ENCODE measurements at regions not wholly inside any gene's neighbourhood (a gene's known extent, or its start where the extent isn't known, plus 50 kb on each side); places are given as distances from the start of the nearest gene placed in this dataset.

DNA sequence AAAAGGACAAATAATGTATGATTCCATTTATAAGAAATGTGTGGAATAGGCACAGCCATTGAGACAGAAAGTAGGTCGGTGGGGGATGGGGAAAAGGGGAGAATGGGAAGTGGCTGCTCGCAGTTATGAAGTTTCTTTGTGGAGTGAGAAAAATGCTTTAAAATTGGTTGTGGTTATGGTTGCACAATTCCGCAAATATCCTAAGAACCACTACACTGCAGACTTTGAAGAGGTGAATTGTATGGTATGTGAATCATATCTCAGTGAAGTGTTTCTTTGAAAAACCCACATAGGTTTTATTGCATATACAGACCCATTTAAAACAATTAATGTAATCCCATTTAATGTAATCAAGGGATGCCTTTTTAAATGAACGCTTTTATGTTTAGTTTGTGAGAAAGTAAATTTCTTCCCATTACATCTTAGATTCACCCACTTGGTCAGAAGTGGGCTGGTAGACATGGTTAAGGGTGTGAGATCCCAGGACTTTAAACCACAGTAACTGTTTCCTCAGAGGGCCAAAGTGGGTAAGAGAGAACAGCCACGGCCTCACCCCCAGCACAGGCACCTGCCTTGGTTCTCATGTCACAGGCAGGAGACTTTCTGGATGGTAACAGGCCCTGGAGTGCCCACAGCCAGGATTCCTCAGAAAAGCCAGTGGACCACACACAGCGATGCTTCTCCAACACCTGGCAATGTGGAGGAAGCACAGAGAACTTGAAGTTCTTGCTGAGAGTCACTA is 119.3 kb upstream of the GJB6 start:
- no peak overlapping the region for H3K27ac ChIP-seq (ENCODE audit: low read depth, low read length)
- H3K27me3 ChIP-seq (ENCODE audit: control insufficient read depth, insufficient read depth, low read length): no peaks in the 10 kb centered on the region
- H3K4me1 ChIP-seq (ENCODE audit: control insufficient read depth, insufficient read depth, low read length): peaks cover 6% of the 10 kb centered on the region
- no peak for DNase-seq (ENCODE audit: low read depth in 4 of 6, low spot score in 6 of 6)
- no peak overlapping the region for H3K4me3 ChIP-seq (ENCODE audit: low read depth, low read length)
- no peaks in the 10 kb centered on the region for H3K9me3 ChIP-seq (ENCODE audit: control insufficient read depth, insufficient read depth, low read length)
- 92% methylated on average over 4 of the region's 6 CpGs for WGBS (ENCODE audit: insufficient coverage)
- no peaks in the 10 kb centered on the region for H3K36me3 ChIP-seq (ENCODE audit: control insufficient read depth, insufficient read depth, low read length)

DNA sequence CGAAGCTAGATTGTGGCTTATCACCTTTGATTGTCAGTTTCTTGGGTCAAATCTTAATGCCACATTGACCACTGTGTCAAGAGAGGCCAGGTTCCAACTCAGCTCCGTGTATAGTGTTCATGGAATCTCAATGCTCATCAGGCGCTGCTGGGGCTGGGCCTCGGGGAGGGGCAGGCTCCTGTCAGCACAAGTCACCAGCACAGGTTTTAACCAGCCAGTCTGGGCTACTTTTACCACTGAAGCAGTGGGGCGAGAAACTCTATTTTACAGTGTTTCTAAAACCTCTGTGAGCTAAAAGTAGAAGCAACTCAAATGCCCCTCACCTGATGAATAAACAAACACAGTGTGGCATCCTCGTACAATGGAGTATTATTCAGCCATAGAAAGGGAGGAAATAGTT is 118.7 kb upstream of the GJB6 start:
- no peak for DNase-seq (ENCODE audit: low read depth in 4 of 6, low spot score in 6 of 6)
- H3K27me3 ChIP-seq (ENCODE audit: control insufficient read depth, insufficient read depth, low read length): no peaks in the 10 kb centered on the region
- no peaks in the 10 kb centered on the region for H3K9me3 ChIP-seq (ENCODE audit: control insufficient read depth, insufficient read depth, low read length)
- H3K27ac ChIP-seq (ENCODE audit: low read depth, low read length): no peak overlapping the region
- no peaks in the 10 kb centered on the region for H3K36me3 ChIP-seq (ENCODE audit: control insufficient read depth, insufficient read depth, low read length)
- WGBS (ENCODE audit: insufficient coverage): 77% methylated on average over 5 of the region's 6 CpGs
- H3K4me1 ChIP-seq (ENCODE audit: control insufficient read depth, insufficient read depth, low read length): peaks cover 6% of the 10 kb centered on the region
- no peak overlapping the region for H3K4me3 ChIP-seq (ENCODE audit: low read depth, low read length)

DNA sequence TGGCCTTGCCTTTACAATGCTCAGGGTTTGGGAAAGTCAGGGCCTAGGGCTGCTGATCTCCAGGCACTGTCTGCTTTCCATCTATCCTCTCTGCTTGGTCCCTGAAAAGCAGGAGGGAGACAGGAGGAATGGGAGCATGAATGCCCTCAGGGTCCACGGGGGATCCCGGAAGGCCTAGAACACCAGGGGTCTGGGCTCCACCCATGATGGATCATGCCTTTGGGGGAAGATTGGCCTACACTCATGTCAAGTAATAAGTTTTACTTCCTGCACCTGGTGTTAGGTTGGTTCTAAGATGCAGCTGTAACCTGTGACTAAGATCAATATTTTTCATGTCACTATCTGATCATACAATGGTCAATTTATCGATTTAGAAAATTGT is 118.3 kb upstream of the GJB6 start:
- Histone ChIP-seq H3K27me3 (ENCODE audit: control insufficient read depth, insufficient read depth, low read length) (no peaks in the 10 kb centered on the region), H3K4me3 (ENCODE audit: low read depth, low read length) (no peak overlapping the region), H3K4me1 (ENCODE audit: control insufficient read depth, insufficient read depth, low read length) (peaks cover 6% of the 10 kb centered on the region), H3K27ac (ENCODE audit: low read depth, low read length) (peak overlapping the region; percentile 62), H3K36me3 (ENCODE audit: control insufficient read depth, insufficient read depth, low read length) (no peaks in the 10 kb centered on the region), H3K9me3 (ENCODE audit: control insufficient read depth, insufficient read depth, low read length) (no peaks in the 10 kb centered on the region)
- DNase-seq (ENCODE audit: low read depth in 4 of 6, low spot score in 6 of 6): no peak
- WGBS (ENCODE audit: insufficient coverage): 92% methylated on average over 3 of the region's 3 CpGs

DNA sequence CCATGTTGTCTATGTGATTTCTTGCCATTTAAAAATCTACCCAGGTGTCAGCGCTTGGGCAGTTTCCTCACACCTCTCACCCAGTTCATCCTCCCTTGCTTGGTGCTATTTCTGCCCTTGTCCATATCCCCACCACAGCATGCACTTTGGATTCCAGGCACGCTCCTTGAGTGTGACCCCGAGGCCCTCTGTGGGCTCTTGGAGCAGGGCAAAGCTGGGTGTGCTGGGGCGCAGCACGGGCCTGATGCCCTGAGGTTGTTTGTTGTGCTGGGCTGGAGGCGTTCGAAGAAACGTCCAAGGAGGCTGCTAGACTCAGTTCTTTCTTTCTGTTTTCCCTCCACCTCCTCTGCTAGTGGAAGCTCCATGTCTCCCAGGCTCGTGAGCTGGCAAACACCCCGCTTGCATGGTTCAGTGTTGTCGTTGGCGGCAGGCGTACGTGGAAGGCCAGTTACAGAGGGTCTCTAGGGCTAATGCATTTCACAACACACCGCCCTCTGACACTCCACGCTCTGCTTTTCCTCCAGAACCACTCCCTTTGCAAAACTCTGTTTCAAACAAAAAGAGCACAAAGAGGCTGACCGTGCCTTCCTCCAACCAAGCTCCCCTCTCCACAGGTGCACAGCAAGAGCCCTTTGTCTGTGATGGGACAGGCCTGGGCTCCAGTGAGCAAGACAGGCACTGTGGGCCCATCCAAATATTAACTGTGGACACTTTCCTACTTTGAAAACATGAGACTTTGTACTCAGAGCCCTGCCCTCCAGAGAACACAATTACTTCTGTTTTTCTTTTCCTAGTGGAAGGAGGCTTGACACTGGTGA is 117.7 kb upstream of the GJB6 start:
- DNase-seq (ENCODE audit: low read depth in 4 of 6, low spot score in 6 of 6): peak in 1 of 6 donors; percentile 80
- Histone ChIP-seq H3K4me1 (ENCODE audit: control insufficient read depth, insufficient read depth, low read length) (peaks cover 6% of the 10 kb centered on the region), H3K9me3 (ENCODE audit: control insufficient read depth, insufficient read depth, low read length) (no peaks in the 10 kb centered on the region), H3K36me3 (ENCODE audit: control insufficient read depth, insufficient read depth, low read length) (no peaks in the 10 kb centered on the region), H3K4me3 (ENCODE audit: low read depth, low read length) (no peak overlapping the region), H3K27ac (ENCODE audit: low read depth, low read length) (peak overlapping the region; percentile 62), H3K27me3 (ENCODE audit: control insufficient read depth, insufficient read depth, low read length) (no peaks in the 10 kb centered on the region)
- WGBS (ENCODE audit: insufficient coverage): 57% methylated on average over 12 of the region's 17 CpGs

DNA sequence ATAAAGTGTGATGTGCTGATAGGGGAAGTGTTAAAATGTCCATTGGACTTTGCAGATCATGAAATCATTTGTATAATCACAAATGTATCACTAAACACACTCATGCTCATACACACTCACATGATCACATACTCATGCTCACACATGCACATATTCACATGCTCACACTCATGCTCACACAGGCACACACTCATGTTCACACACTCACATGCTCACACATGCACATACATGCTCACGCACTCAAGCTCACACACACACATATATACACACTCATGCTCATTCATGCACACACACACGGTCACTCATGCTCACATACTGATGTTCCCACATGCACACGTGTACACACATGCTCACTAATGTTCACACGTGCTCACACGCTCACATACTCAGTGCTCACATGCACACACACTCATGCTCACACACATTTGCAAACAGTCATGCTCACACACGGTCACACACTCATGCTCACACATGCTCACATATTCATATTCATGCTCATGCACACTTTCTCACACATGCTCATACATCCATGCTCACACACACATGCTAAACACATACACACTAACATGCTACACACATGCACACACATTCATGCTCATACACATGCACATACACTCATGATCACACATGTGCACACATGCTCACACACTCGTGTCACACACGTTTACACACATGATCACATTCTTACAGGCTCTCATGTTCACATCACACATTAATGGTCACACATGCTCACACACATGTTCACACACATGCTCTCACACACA is 116.7 kb upstream of the GJB6 start:
- no peaks in the 10 kb centered on the region for H3K27me3 ChIP-seq (ENCODE audit: control insufficient read depth, insufficient read depth, low read length)
- DNase-seq (ENCODE audit: low read depth in 4 of 6, low spot score in 6 of 6): no peak
- no peaks in the 10 kb centered on the region for H3K36me3 ChIP-seq (ENCODE audit: control insufficient read depth, insufficient read depth, low read length)
- no peak overlapping the region for H3K4me3 ChIP-seq (ENCODE audit: low read depth, low read length)
- H3K4me1 ChIP-seq (ENCODE audit: control insufficient read depth, insufficient read depth, low read length): peaks cover 6% of the 10 kb centered on the region
- peak overlapping the region; percentile 62 for H3K27ac ChIP-seq (ENCODE audit: low read depth, low read length)
- no peaks in the 10 kb centered on the region for H3K9me3 ChIP-seq (ENCODE audit: control insufficient read depth, insufficient read depth, low read length)
- WGBS (ENCODE audit: insufficient coverage): 96% methylated on average over 8 of the region's 8 CpGs

DNA sequence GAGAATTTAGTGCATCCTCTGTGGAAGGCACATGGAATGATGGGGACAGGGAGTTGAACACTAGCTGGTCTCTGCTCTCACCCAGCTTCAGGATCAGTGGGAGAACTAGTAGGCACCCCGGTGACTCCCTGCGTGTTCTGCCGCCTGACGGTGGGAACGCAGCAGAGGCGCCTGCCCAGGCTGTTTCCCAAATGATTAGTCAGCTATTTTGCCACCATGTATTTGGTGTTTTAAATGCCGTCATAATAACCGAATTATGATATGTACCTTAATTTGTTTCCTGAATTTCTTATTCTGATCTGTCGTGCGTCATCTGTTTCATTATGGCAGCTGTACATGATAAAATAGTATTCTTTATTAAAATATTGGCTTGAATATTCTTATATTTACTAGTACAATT is 115.9 kb upstream of the GJB6 start:
- DNase-seq (ENCODE audit: low read depth in 4 of 6, low spot score in 6 of 6): no peak
- WGBS (ENCODE audit: insufficient coverage): 100% methylated on average over 1 of the region's 10 CpGs
- Histone ChIP-seq H3K9me3 (ENCODE audit: control insufficient read depth, insufficient read depth, low read length) (no peaks in the 10 kb centered on the region), H3K27me3 (ENCODE audit: control insufficient read depth, insufficient read depth, low read length) (no peaks in the 10 kb centered on the region), H3K36me3 (ENCODE audit: control insufficient read depth, insufficient read depth, low read length) (no peaks in the 10 kb centered on the region), H3K4me3 (ENCODE audit: low read depth, low read length) (no peak overlapping the region), H3K27ac (ENCODE audit: low read depth, low read length) (no peak overlapping the region), H3K4me1 (ENCODE audit: control insufficient read depth, insufficient read depth, low read length) (peaks cover 6% of the 10 kb centered on the region)

DNA sequence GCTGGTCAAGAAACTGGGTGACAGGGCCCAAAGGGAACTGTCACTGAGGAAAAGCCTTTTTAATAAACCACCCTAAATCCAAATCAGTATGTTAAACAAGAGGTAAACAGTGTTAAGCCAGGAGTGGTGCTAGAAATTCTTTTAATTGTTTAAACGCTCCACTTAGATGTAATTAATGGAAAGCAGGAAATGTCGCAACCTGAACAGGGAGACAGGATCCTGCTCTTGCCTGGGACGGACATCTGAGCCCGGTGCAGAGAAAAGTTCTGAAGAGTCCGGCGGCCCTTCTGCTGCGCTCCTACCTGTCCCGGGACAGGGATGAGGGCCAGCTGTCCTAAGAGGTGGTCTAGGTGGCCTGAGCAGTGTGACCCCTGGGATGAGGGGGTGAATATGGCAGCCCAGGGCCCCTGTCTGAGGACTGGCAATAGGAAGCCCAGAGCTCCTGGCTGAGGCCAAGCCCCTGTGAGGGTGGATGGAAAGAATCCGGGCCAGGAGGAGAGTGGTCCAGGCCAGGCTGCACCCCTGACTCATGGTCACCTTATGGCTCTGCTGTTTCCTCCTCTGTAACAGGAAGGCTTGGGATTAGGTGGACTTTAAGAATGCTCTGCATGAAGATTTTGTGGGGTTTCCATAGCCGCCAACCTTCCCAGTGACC is 112.8 kb upstream of the GJB6 start:
- DNase-seq (ENCODE audit: low read depth in 4 of 6, low spot score in 6 of 6): no peak
- 89% methylated on average over 9 of the region's 10 CpGs for WGBS (ENCODE audit: insufficient coverage)
- Histone ChIP-seq H3K27ac (ENCODE audit: low read depth, low read length) (no peak overlapping the region), H3K27me3 (ENCODE audit: control insufficient read depth, insufficient read depth, low read length) (no peaks in the 10 kb centered on the region), H3K4me3 (ENCODE audit: low read depth, low read length) (no peak overlapping the region), H3K4me1 (ENCODE audit: control insufficient read depth, insufficient read depth, low read length) (peaks cover 13% of the 10 kb centered on the region), H3K9me3 (ENCODE audit: control insufficient read depth, insufficient read depth, low read length) (no peaks in the 10 kb centered on the region), H3K36me3 (ENCODE audit: control insufficient read depth, insufficient read depth, low read length) (no peaks in the 10 kb centered on the region)

DNA sequence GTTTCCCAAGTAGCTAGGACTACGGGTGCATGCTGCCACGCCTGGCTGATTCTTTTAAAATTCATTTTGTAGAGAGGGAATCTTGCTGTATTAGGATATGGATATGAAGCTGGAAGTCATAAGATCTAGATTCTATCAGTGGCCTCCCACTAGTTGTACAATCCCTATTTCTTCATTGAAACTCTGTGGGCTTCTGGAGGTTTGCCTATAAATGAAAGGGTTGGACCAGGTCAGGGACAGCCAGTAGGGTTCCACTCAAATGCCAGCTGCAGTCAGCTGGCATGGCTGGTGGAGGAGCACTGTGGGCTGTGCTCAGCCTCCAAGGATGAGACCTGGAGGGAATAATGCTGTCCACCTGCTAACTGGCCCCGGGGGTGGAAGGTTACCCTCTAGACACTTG is 110.2 kb upstream of the GJB6 start:
- Histone ChIP-seq H3K27ac (ENCODE audit: low read depth, low read length) (no peak overlapping the region), H3K36me3 (ENCODE audit: control insufficient read depth, insufficient read depth, low read length) (no peaks in the 10 kb centered on the region), H3K27me3 (ENCODE audit: control insufficient read depth, insufficient read depth, low read length) (no peaks in the 10 kb centered on the region), H3K9me3 (ENCODE audit: control insufficient read depth, insufficient read depth, low read length) (no peaks in the 10 kb centered on the region), H3K4me1 (ENCODE audit: control insufficient read depth, insufficient read depth, low read length) (peaks cover 7% of the 10 kb centered on the region), H3K4me3 (ENCODE audit: low read depth, low read length) (no peak overlapping the region)
- no peak for DNase-seq (ENCODE audit: low read depth in 4 of 6, low spot score in 6 of 6)
- WGBS (ENCODE audit: insufficient coverage): no CpG with 5 or more reads among the region's 3 CpGs

DNA sequence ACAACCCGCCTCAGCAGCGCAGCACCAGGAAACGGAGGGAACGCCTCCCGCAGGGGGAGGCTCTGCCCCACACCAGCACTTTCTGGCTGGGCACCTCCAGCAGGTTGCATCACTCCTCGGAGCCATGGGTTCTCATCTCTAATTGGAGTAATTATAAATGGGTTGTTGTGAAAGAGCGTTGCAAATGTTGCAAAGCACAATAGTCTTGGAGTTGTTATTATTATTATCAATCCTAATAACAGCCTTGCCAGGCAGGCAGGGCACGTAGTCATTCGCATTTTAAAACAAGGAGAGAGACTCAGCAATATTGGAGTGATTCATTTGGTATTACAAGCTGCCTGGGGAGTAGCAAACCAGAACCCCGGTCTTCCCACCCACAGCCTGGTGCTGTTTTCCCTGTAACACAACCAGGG is 108.6 kb upstream of the GJB6 start:
- H3K36me3 ChIP-seq (ENCODE audit: control insufficient read depth, insufficient read depth, low read length): no peaks in the 10 kb centered on the region
- H3K4me3 ChIP-seq (ENCODE audit: low read depth, low read length): no peak overlapping the region
- no peaks in the 10 kb centered on the region for H3K9me3 ChIP-seq (ENCODE audit: control insufficient read depth, insufficient read depth, low read length)
- DNase-seq (ENCODE audit: low read depth in 4 of 6, low spot score in 6 of 6): no peak
- 57% methylated on average over 4 of the region's 10 CpGs for WGBS (ENCODE audit: insufficient coverage)
- H3K27ac ChIP-seq (ENCODE audit: low read depth, low read length): peak overlapping the region; percentile 59
- no peaks in the 10 kb centered on the region for H3K27me3 ChIP-seq (ENCODE audit: control insufficient read depth, insufficient read depth, low read length)
- peaks cover 7% of the 10 kb centered on the region for H3K4me1 ChIP-seq (ENCODE audit: control insufficient read depth, insufficient read depth, low read length)
